SK-N-SH treated with all-trans-retinoic acid at 6 μM for 48 hours (cell line): ENCODE measurements at regions not wholly inside any gene's neighbourhood (a gene's known extent, or its start where the extent isn't known, plus 50 kb on each side); places are given as distances from the start of the nearest gene placed in this dataset.

Experiments
- ARNTL ChIP-seq: fragments of 450-650 bp; formaldehyde crosslinking; IDR thresholded peaks from 2 replicates; pipeline ENCODE4 v1.5.0; 2020; ENCODE audit warnings: low read depth, mild to moderate bottlenecking, moderate library complexity, borderline replicate concordance
- BACH2 ChIP-seq: fragments of 250-450 bp; sonication (Bioruptor Pico); IDR thresholded peaks from 2 replicates; pipeline ENCODE4 v1.9.0; 2021; ENCODE audit warnings: mild to moderate bottlenecking, borderline replicate concordance
- CSRNP3 ChIP-seq: fragments of 250-450 bp; sonication (Bioruptor Pico); IDR thresholded peaks from 2 replicates; pipeline ENCODE4 v1.5.1; 2021; ENCODE audit warnings: mild to moderate bottlenecking, moderate library complexity
- PATZ1 ChIP-seq: fragments of 250-450 bp; sonication (Bioruptor Pico); IDR thresholded peaks from 2 replicates; pipeline ENCODE4 v1.8.0; 2020; ENCODE audit warnings: mild to moderate bottlenecking, moderate library complexity, borderline replicate concordance
- RARB ChIP-seq: fragments of 250-450 bp; sonication (Bioruptor Pico); IDR thresholded peaks from 2 replicates; pipeline ENCODE4 v1.8.0; 2021; ENCODE audit warnings: mild to moderate bottlenecking, moderate library complexity
- SNAI2 ChIP-seq: fragments of 250-450 bp; sonication (Bioruptor Pico); IDR thresholded peaks from 2 replicates; pipeline ENCODE4 v1.5.0; 2020; ENCODE audit warnings: mild to moderate bottlenecking, moderate library complexity
- ZC3H10 ChIP-seq: fragments of 250-450 bp; sonication (Bioruptor Pico); IDR thresholded peaks from 2 replicates; pipeline ENCODE4 v1.5.1; 2021; ENCODE audit warnings: mild to moderate bottlenecking, moderate library complexity

- TF ChIP-seq BACH2 (CRISPR knock-in tag) (no peak), CSRNP3 (CRISPR knock-in tag) (no peak), RARB (CRISPR knock-in tag) (no peak), SNAI2 (CRISPR knock-in tag) (no peak), PATZ1 (CRISPR knock-in tag) (no peak), ARNTL (CRISPR knock-in tag) (no peak), ZC3H10 (no peak)
These were observed 89.6 kb upstream of the CLDN14 start for GRCh38 chr21:36569511-36569910.
